NT2/D1 (cell line): ENCODE measurements at regions not wholly inside any gene's neighbourhood (a gene's known extent, or its start where the extent isn't known, plus 50 kb on each side); places are given as distances from the start of the nearest gene placed in this dataset.
"Not testable (repeated sequence)": the region's sequence is repeated elsewhere in the genome, so short reads cannot be mapped to it uniquely, and the experiment has no call there.

ENCODE experiments used
- DNase-seq: peaks from one replicate; pipeline ENCODE4 v3.0.0-alpha.2; 2011; ENCODE audit warnings: low read depth, low spot score
- H3K27me3 ChIP-seq: 2 replicates; pipeline ENCODE4 v1.6.0; 2011; ENCODE audit warnings: mild to moderate bottlenecking; ENCODE audit not compliant: insufficient read length, insufficient read depth
- H3K36me3 ChIP-seq: 2 replicates; pipeline ENCODE4 v1.6.1; 2011; ENCODE audit warnings: mild to moderate bottlenecking, low read length, mixed read lengths; ENCODE audit not compliant: insufficient read depth, insufficient read length
- H3K4me1 ChIP-seq: 2 replicates; pipeline ENCODE4 v1.5.1; 2011; ENCODE audit not compliant: insufficient read depth, insufficient read length
- H3K4me3 ChIP-seq: 2 replicates; pipeline ENCODE4 v1.5.1; 2011; ENCODE audit warnings: low read depth; ENCODE audit not compliant: insufficient read length
- H3K9ac ChIP-seq: 2 replicates; pipeline ENCODE4 v1.6.0; 2011; ENCODE audit warnings: low read depth; ENCODE audit not compliant: insufficient read length
- H3K9me3 ChIP-seq: 2 replicates; pipeline ENCODE4 v1.5.1; 2011; ENCODE audit warnings: mild to moderate bottlenecking, low read length; ENCODE audit not compliant: insufficient read depth
- SUZ12 ChIP-seq: IDR thresholded peaks from 2 replicates; pipeline ENCODE4 v1.6.1; 2011; ENCODE audit not compliant: insufficient read length, insufficient read depth; ENCODE audit errors: extremely low read depth
- YY1 ChIP-seq: IDR thresholded peaks from 2 replicates; pipeline ENCODE4 v1.6.1; 2011; ENCODE audit not compliant: insufficient read length, insufficient read depth
- ZNF274 ChIP-seq: IDR thresholded peaks from 2 replicates; pipeline ENCODE4 v1.6.1; 2011; ENCODE audit warnings: mild to moderate bottlenecking, low read depth, low read length

DNA sequence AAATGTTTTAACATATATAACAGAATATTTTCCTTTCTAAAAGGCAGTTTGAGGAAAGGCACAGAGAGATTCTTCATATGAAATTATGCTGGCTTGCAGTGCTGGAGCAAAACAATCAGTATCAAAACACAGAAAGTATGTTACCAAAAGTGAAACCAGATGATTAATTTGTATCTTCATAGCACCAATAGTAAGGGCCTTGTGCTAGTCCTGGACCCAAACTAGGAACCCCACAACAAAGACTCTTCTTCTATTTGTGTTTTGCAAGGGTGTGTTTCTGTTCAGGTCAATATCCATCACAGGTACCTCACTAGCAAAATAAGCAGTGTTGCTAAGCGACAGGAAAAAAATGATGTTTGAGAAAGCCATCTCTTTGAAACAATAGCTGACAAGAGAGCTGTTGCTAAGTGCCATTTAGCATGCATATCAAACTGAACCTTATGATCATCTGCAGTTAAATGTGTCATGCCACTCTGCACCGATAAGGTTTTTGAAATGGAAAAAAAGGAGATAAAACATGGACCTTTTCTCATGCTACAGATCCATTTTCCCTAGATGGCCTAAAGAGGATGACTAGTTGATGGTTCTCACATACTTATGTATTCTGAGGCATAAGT is 196.2 kb upstream of the ALG10 start:
- H3K36me3 ChIP-seq = no peaks in the 10 kb centered on the region
- no peaks in the 10 kb centered on the region for H3K27me3 ChIP-seq
- TF ChIP-seq SUZ12 (no peak), ZNF274 (no peak), YY1 (no peak)
- H3K9ac ChIP-seq = no peak overlapping the region
- no peaks in the 10 kb centered on the region for H3K9me3 ChIP-seq
- H3K4me3 ChIP-seq = no peak overlapping the region
- DNase-seq = no peak
- H3K4me1 ChIP-seq = no peaks in the 10 kb centered on the region

DNA sequence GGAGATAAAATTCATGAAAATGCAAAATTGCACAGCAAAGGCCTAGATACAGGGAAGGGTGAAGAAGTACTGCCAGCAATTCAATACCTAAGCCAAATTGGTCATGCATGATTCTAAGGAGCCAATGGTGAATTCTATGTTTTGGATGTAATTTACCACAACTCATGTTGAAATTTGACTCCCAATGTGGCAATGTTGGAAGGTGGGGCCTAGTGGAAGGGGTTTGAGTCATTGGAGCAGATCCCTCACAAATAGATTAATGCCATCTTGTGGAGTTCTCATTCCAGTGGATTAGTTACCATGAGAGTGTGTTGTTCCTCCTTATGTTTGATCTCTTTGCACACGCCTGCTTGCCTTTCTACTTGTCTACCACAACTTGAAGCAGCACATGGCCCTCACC is 194.0 kb upstream of the ALG10 start:
- Histone ChIP-seq H3K4me1 (no peaks in the 10 kb centered on the region), H3K9ac (no peak overlapping the region), H3K4me3 (no peak overlapping the region), H3K9me3 (no peaks in the 10 kb centered on the region), H3K36me3 (no peaks in the 10 kb centered on the region), H3K27me3 (no peaks in the 10 kb centered on the region)
- DNase-seq = no peak
- no peak for TF ChIP-seq YY1
- TF ChIP-seq SUZ12 = no peak
- TF ChIP-seq ZNF274 = no peak

DNA sequence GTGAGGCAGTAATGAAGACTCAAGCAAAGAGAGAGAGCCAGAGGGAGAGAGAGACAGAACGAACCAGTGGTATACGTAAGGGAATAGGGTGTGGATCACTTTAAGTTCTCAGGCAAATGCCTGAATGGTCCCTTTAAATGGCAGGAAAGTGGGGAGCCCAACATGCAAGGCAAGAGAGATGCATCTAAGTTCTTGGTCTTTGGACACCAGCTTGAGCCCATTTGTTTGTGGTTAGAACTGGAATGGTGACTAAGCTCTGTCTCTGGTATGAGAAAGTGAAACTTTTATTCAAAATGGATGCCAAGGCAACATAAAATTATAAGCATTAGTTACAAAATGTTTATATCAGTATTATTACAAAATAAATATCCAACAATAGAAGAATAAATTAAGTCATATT is 192.2 kb upstream of the ALG10 start:
- no peak overlapping the region for H3K4me3 ChIP-seq
- no peaks in the 10 kb centered on the region for H3K9me3 ChIP-seq
- no peaks in the 10 kb centered on the region for H3K27me3 ChIP-seq
- H3K9ac ChIP-seq = no peak overlapping the region
- no peak for TF ChIP-seq ZNF274
- no peak for TF ChIP-seq YY1
- no peak for TF ChIP-seq SUZ12
- H3K4me1 ChIP-seq = no peaks in the 10 kb centered on the region
- H3K36me3 ChIP-seq = no peaks in the 10 kb centered on the region
- no peak for DNase-seq

DNA sequence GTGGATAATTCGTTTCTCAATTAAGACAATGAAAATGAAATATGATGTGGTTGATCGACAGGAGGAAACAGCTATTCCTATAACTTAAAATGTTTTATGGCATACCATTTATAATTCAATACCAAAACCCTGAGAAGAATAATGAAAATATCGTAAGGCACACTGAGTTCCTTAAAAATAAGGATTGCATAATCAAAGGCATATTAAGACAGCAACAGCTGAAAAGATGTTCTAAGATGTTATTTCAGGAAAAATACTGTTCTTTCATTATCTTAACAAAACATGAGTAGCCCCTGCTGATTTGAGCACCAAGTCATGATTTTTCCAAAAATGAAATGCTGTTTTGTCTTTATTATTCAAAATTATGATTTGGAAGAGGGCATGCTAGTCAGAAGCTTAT is 189.4 kb upstream of the ALG10 start:
- no peaks in the 10 kb centered on the region for H3K4me1 ChIP-seq
- H3K4me3 ChIP-seq = no peak overlapping the region
- DNase-seq = no peak
- H3K27me3 ChIP-seq = no peaks in the 10 kb centered on the region
- no peak overlapping the region for H3K9ac ChIP-seq
- no peaks in the 10 kb centered on the region for H3K36me3 ChIP-seq
- H3K9me3 ChIP-seq = no peaks in the 10 kb centered on the region
- TF ChIP-seq ZNF274 (no peak), YY1 (no peak), SUZ12 (no peak)

DNA sequence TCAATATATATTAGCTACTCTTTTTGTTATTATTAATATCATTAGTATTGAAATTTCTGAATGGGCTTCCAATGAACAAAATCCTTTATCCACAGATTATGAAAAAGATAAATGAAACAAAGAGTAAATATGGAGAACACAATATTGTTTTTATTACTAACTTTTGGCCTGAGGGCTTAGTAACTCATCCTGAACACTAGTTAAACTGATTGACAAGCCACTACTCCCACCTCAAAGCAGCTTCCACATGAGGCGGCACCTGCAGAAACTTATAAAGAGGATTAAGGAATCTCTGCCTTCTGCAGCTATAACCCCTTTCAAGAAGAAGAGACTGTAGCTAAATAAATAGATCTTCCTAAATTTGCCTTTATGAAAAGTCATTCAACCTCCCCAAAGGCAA is 187.6 kb upstream of the ALG10 start:
- Histone ChIP-seq H3K9ac (no peak overlapping the region), H3K27me3 (no peaks in the 10 kb centered on the region), H3K36me3 (no peaks in the 10 kb centered on the region), H3K4me1 (no peaks in the 10 kb centered on the region), H3K9me3 (no peaks in the 10 kb centered on the region), H3K4me3 (no peak overlapping the region)
- no peak for TF ChIP-seq ZNF274
- TF ChIP-seq SUZ12 = no peak
- TF ChIP-seq YY1 = no peak
- DNase-seq = no peak

GRCh38 chr12:33876618-33877017 is 145.7 kb upstream of the ALG10 start:
- Histone ChIP-seq H3K4me3 (no peak overlapping the region), H3K9ac (no peak overlapping the region), H3K27me3 (no peaks in the 10 kb centered on the region), H3K36me3 (no peaks in the 10 kb centered on the region), H3K4me1 (no peaks in the 10 kb centered on the region), H3K9me3 (peaks cover 9% of the 10 kb centered on the region; the same call in 1 of the 2 replicates)
- TF ChIP-seq YY1 (no peak), SUZ12 (no peak), ZNF274 (no peak)
- no peak for DNase-seq

DNA sequence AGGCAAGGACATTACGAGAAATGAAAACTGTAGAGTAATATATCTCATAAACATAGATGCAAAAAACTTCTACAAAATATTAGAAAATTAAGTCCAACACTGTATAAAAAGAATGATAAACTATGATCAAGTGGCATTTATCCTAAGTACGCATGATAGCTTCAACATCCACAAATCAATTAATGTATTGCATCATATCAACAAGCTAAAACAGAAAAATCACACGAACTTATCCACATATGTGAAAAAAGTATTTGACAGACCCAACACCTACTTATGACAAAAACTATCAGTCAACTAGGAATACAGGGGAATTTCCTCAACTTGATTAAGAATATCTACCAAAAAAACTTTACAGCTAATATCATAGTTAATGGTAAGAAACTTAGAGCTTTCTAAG is 129.9 kb upstream of the ALG10 start:
- Histone ChIP-seq H3K4me3 (no peak overlapping the region), H3K36me3 (no peaks in the 10 kb centered on the region), H3K9ac (no peak overlapping the region), H3K9me3 (no peaks in the 10 kb centered on the region), H3K4me1 (no peaks in the 10 kb centered on the region), H3K27me3 (no peaks in the 10 kb centered on the region)
- TF ChIP-seq YY1 (no peak), ZNF274 (no peak)
- DNase-seq = no peak

DNA sequence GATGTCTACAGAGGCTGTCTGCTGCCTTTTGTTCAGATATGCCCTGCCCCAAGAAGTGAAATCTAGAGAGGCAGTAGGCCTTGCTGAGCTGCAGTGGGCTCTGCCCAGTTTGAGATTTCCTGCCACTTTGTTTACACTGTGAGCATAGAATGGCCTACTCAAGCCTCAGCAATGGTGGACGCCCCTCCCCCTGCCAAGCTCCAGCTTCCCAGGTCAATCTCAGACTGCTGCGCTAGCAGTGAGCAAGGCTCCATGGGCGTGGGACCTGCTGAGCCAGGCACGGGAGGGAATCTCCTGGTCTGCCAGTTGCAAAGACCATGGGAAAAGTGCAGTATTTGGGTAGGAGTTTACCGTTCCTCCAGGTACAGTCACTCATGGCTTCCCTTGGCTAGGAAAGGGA is 101.8 kb upstream of the ALG10 start:
- not testable (repeated sequence) for H3K4me3 ChIP-seq, H3K27me3 ChIP-seq, H3K4me1 ChIP-seq, DNase-seq, H3K36me3 ChIP-seq, H3K9ac ChIP-seq
- peaks cover 16% of the 10 kb centered on the region for H3K9me3 ChIP-seq
